Endothelial cell of umbilical vein (primary cell): ENCODE measurements at regions not wholly inside any gene's neighbourhood (a gene's known extent, or its start where the extent isn't known, plus 50 kb on each side); places are given as distances from the start of the nearest gene placed in this dataset.

Experiments used
- BruUV-seq: library from RNA; stranded (reverse); fragments of 400-500 nt; replicated peaks from 2 replicates; lab custom pipeline; 2021; lab: Mats Ljungman, UMichigan
- CTCF ChIA-PET: fragments of 300-600, 350-600 bp; sonication (Branson Sonifier 250); formaldehyde crosslinking; loops from one replicate; lab custom pipeline; 2021; ENCODE audit warnings: antibody characterized with exemption, inconsistent platforms; lab: Charles Lee
- POLR2A ChIA-PET: fragments of 300-600, 350-600 bp; sonication (Branson Sonifier 250); formaldehyde crosslinking; loops from one replicate; lab custom pipeline; 2021; ENCODE audit warnings: antibody characterized with exemption, inconsistent platforms; lab: Charles Lee
- DNase-seq: peaks from one replicate; pipeline ENCODE4 v3.0.0-alpha.2; 2011; ENCODE audit warnings: low read depth, low spot score
- FAIRE-seq: peaks from 2 replicates; lab custom pipeline; 2011; peaks lifted over from hg19 to GRCh38; lab: Jason Lieb, UNC
- H2AFZ ChIP-seq: 2 replicates; pipeline ENCODE4 v1.6.0; 2012; ENCODE audit warnings: low read depth, low read length, control low read depth, inconsistent platforms
- H3K27ac ChIP-seq: 2 replicates; pipeline ENCODE4 v1.5.1; 2011; ENCODE audit warnings: low read depth, mild to moderate bottlenecking, control low read depth, low read length, moderate library complexity; ENCODE audit not compliant: insufficient read depth
- H3K27me3 ChIP-seq, 2 experiments: 2 replicates each; pipeline versions ENCODE4 v1.6.0 to v1.6.1; 2011; ENCODE audit warnings: low read length in 2 of 2, mixed read lengths in 1 of 2; ENCODE audit not compliant: control insufficient read depth in 2 of 2, insufficient read depth in 2 of 2
- H3K36me3 ChIP-seq, 2 experiments: 2 replicates in 1 of 2; 3 replicates in 1 of 2; pipeline ENCODE4 v1.5.1; 2011; ENCODE audit warnings: low read length in 2 of 2, mild to moderate bottlenecking in 1 of 2, moderate library complexity in 1 of 2; ENCODE audit not compliant: control insufficient read depth in 2 of 2, insufficient read depth in 2 of 2; ENCODE audit errors: extremely low read depth in 1 of 2
- H3K4me1 ChIP-seq: 3 replicates; pipeline ENCODE4 v1.5.1; 2011; ENCODE audit warnings: mild to moderate bottlenecking, low read length; ENCODE audit not compliant: control insufficient read depth, insufficient read depth; ENCODE audit errors: extremely low read depth
- H3K4me2 ChIP-seq: 2 replicates; pipeline ENCODE4 v1.6.1; 2011; ENCODE audit warnings: low read length, control low read depth, mixed read lengths; ENCODE audit not compliant: insufficient read depth
- H3K4me3 ChIP-seq, 3 experiments: fragments of 200-600 bp in 1 of 3; sonication (generic), shearing (Covaris generic) in 1 of 3; replicated peaks in 1 of 3; 2 replicates each; pipeline ENCODE4 v1.5.1; 2011 to 2016; ENCODE audit warnings: control low read depth in 3 of 3, low read length in 3 of 3, mild to moderate bottlenecking in 2 of 3, inconsistent platforms in 1 of 3, low read depth in 1 of 3, moderate library complexity in 1 of 3; ENCODE audit not compliant: insufficient read depth in 1 of 3
- H3K79me2 ChIP-seq: 2 replicates; pipeline ENCODE4 v1.6.0; 2012; ENCODE audit warnings: low read length, inconsistent platforms; ENCODE audit not compliant: control insufficient read depth, insufficient read depth
- H3K9ac ChIP-seq: replicated peaks from 2 replicates; pipeline ENCODE3; 2011; ENCODE audit warnings: low read length, control low read depth; ENCODE audit not compliant: insufficient read depth; ENCODE audit errors: extremely low read depth
- H3K9me1 ChIP-seq: replicated peaks from 3 replicates; pipeline ENCODE4 v1.6.0; 2011; ENCODE audit warnings: mild to moderate bottlenecking, low read length; ENCODE audit not compliant: control insufficient read depth, insufficient read depth; ENCODE audit errors: extremely low read depth
- H3K9me3 ChIP-seq: replicated peaks from 2 replicates; pipeline ENCODE4 v1.5.1; 2012; ENCODE audit warnings: low read length, inconsistent platforms; ENCODE audit not compliant: control insufficient read depth, insufficient read depth
- H4K20me1 ChIP-seq: replicated peaks from 2 replicates; pipeline ENCODE3; 2011; ENCODE audit warnings: mild to moderate bottlenecking, low read length; ENCODE audit not compliant: control insufficient read depth, insufficient read depth; ENCODE audit errors: extremely low read depth
- CTCF ChIP-seq, 2 donors: IDR thresholded peaks; 1 replicate in 1 of 2; 2 replicates in 1 of 2; pipeline ENCODE4 v1.5.1; 2011; ENCODE audit warnings: low read length in 2 of 2, mild to moderate bottlenecking in 2 of 2, moderate library complexity in 2 of 2, control low read depth in 1 of 2, inconsistent platforms in 1 of 2, low read depth in 1 of 2; ENCODE audit not compliant: insufficient read depth in 1 of 2; ENCODE audit errors: extremely low read depth in 1 of 2
- EZH2 ChIP-seq: IDR thresholded peaks from 2 replicates; pipeline ENCODE4 v1.6.1; 2012; ENCODE audit warnings: borderline replicate concordance, low read depth, mild to moderate bottlenecking, moderate library complexity, low read length, inconsistent platforms; ENCODE audit not compliant: severe bottlenecking
- FOS ChIP-seq: IDR thresholded peaks from 2 replicates; pipeline ENCODE4 v1.6.1; 2011; ENCODE audit warnings: mild to moderate bottlenecking, low read length, moderate library complexity, borderline replicate concordance; ENCODE audit not compliant: insufficient read depth
- GATA2 ChIP-seq: IDR thresholded peaks from 2 replicates; pipeline ENCODE4 v1.7.0; 2011; ENCODE audit warnings: low read depth, mild to moderate bottlenecking, moderate library complexity, mixed read lengths, low read length; ENCODE audit not compliant: insufficient read length, insufficient read depth
- JUN ChIP-seq: IDR thresholded peaks from 2 replicates; pipeline ENCODE4 v1.6.1; 2011; ENCODE audit warnings: borderline replicate concordance, low read depth; ENCODE audit not compliant: insufficient read length, insufficient read depth
- MAX ChIP-seq: IDR thresholded peaks from 2 replicates; pipeline ENCODE4 v1.6.1; 2011; ENCODE audit not compliant: insufficient read depth, insufficient read length
- MYC ChIP-seq: IDR thresholded peaks from one replicate; pipeline ENCODE4 v1.6.1; 2011; ENCODE audit warnings: mild to moderate bottlenecking, low read depth, low read length
- POLR2A ChIP-seq: IDR thresholded peaks from 2 replicates; pipeline ENCODE4 v1.6.1; 2012; ENCODE audit warnings: low read depth, mild to moderate bottlenecking, control low read depth, low read length
- POLR2AphosphoS5 ChIP-seq: IDR thresholded peaks from 2 replicates; pipeline ENCODE4 v1.6.1; 2012; ENCODE audit warnings: low read depth, mild to moderate bottlenecking, control low read depth, low read length, moderate library complexity; ENCODE audit not compliant: insufficient read depth
- dilution Hi-C: fragments of 300-500 bp; cut with MboI; formaldehyde crosslinking; loops from one replicate; pipeline ENCODE4 v1.15.0; 2019; ENCODE audit warnings: low sequenced_read_pairs; ENCODE audit not compliant: extremely low pct_ligation_motif_present
- intact Hi-C: fragments of 100-400 bp; cut with micrococcal nuclease; formaldehyde crosslinking; loops from one replicate; pipeline ENCODE4 v1.10.0; 2022

GRCh38 chr15:62783303-62783957 lies 259.1 kb upstream of the TPM1 start:
- no TSS peak for BruUV-seq
- H3K27me3 ChIP-seq = no peaks in the 10 kb centered on the region
- peak; percentile 18 for FAIRE-seq
- H2AFZ ChIP-seq = no peak overlapping the region
- no peaks in the 10 kb centered on the region for H4K20me1 ChIP-seq
- no peak overlapping the region for H3K27ac ChIP-seq
- TF ChIP-seq MYC (no peak), FOS (peak; percentile 13), JUN (no peak)
- H3K9me3 ChIP-seq = no peaks in the 10 kb centered on the region
- H3K4me3 ChIP-seq = no peak overlapping the region
- POLR2A ChIA-PET = no interaction called here
- peaks cover 8% of the 10 kb centered on the region for H3K4me1 ChIP-seq
- H3K36me3 ChIP-seq = no peaks in the 10 kb centered on the region
- H3K79me2 ChIP-seq = no peaks in the 10 kb centered on the region
- dilution Hi-C loops (no loop called here), intact Hi-C loops (loop anchor here (2.0 to 10.0 kb wide), 3 partner anchors 141 to 619 kb away; no protein-coding TSS in a partner anchor)
- no peak overlapping the region for H3K4me2 ChIP-seq
- peak; percentile 14 for DNase-seq
- CTCF ChIA-PET = interaction anchor here (1.6 to 4.9 kb wide), 5 partner anchors 63 to 269 kb away, joined by 3 to 48 read pairs (median 11); partner anchors contain the start of gene TPM1
- H3K9me1 ChIP-seq = no peaks in the 10 kb centered on the region
- no peak overlapping the region for H3K9ac ChIP-seq

GRCh38 chr15:62785881-62786828 lies 256.4 kb upstream of the TPM1 start:
- no peaks in the 10 kb centered on the region for H3K36me3 ChIP-seq
- TF ChIP-seq FOS (no peak), EZH2 (no peak), POLR2A (no peak), GATA2 (no peak), POLR2AphosphoS5 (no peak), MAX (no peak), MYC (no peak), CTCF (IDR thresholded peaks at IDR 0.05; ENCODE audit: extremely low read depth in 1 of 2, insufficient read depth in 1 of 2, low read depth in 1 of 2, low read length in 2 of 2) (no peak), JUN (no peak)
- no peaks in the 10 kb centered on the region for H3K79me2 ChIP-seq
- no peak overlapping the region for H3K9ac ChIP-seq
- intact Hi-C loops = loop anchor here (10.0 kb wide), 1 partner anchor 139 kb away; no protein-coding TSS in a partner anchor
- no peaks in the 10 kb centered on the region for H3K9me3 ChIP-seq
- POLR2A ChIA-PET = no interaction called here
- H3K27ac ChIP-seq = no peak overlapping the region
- H2AFZ ChIP-seq = no peak overlapping the region
- H3K27me3 ChIP-seq = peaks cover 0 to 2% of the 10 kb centered on the region in 2 experiments
- BruUV-seq = no TSS peak
- no peak overlapping the region for H3K4me3 ChIP-seq
- FAIRE-seq = peak; percentile 42
- no peaks in the 10 kb centered on the region for H3K9me1 ChIP-seq
- no peak overlapping the region for H3K4me2 ChIP-seq
- no peaks in the 10 kb centered on the region for H3K4me1 ChIP-seq
- dilution Hi-C loops = no loop called here
- DNase-seq = peak; percentile 18
- no peaks in the 10 kb centered on the region for H4K20me1 ChIP-seq
- CTCF ChIA-PET = interaction anchor here (0.6 to 1.6 kb wide), 6 partner anchors 7 to 261 kb away, joined by 3 to 8 read pairs (median 4); no protein-coding TSS in a partner anchor
